Neural cell (in vitro differentiated cells): ENCODE measurements at regions not wholly inside any gene's neighbourhood (a gene's known extent, or its start where the extent isn't known, plus 50 kb on each side); places are given as distances from the start of the nearest gene placed in this dataset.

Experiments
- H2AFZ ChIP-seq: fragments of 200-600, 300-800 bp; sonication (generic), shearing (Covaris generic); 2 replicates; pipeline ENCODE4 v1.6.0; 2014; ENCODE audit warnings: low read depth, mild to moderate bottlenecking, antibody characterized with exemption, low read length, moderate library complexity
- H3F3A ChIP-seq: fragments of 200-600 bp; shearing (Covaris generic); 2 replicates; pipeline ENCODE4 v1.6.1; 2016; ENCODE audit warnings: mild to moderate bottlenecking, moderate library complexity, mixed read lengths, antibody characterized with exemption, low read length; ENCODE audit not compliant: insufficient read depth, poor library complexity, severe bottlenecking
- H3K27ac ChIP-seq: fragments of 200-600, 300-800 bp; sonication (generic), shearing (Covaris generic); 2 replicates; pipeline ENCODE4 v1.5.1; 2014; ENCODE audit warnings: mild to moderate bottlenecking, low read length, moderate library complexity
- H3K27me3 ChIP-seq: fragments of 300-800, 200-600 bp; sonication (generic), shearing (Covaris generic); 2 replicates; pipeline ENCODE4 v1.6.0; 2014; ENCODE audit warnings: mild to moderate bottlenecking, low read depth, low read length, moderate library complexity; ENCODE audit not compliant: insufficient read depth
- H3K36me3 ChIP-seq: fragments of 300-800, 200-600 bp; sonication (generic), shearing (Covaris generic); 2 replicates; pipeline ENCODE4 v1.5.1; 2014; ENCODE audit warnings: mild to moderate bottlenecking, antibody characterized with exemption, low read length, moderate library complexity; ENCODE audit not compliant: insufficient read depth
- H3K4me2 ChIP-seq: fragments of 300-800, 200-600 bp; sonication (generic), shearing (Covaris generic); 2 replicates; pipeline ENCODE4 v1.6.0; 2014; ENCODE audit warnings: mild to moderate bottlenecking, low read length
- H3K4me3 ChIP-seq: fragments of 300-800, 200-600 bp; sonication (generic), shearing (Covaris generic); 2 replicates; pipeline ENCODE4 v1.5.1; 2014; ENCODE audit warnings: mild to moderate bottlenecking, low read length, moderate library complexity
- H3K79me2 ChIP-seq: fragments of 200-600 bp; shearing (Covaris generic); replicated peaks from 2 replicates; pipeline ENCODE4 v1.6.0; 2014; ENCODE audit warnings: mild to moderate bottlenecking, low read length, moderate library complexity; ENCODE audit not compliant: insufficient read depth
- H3K9ac ChIP-seq: fragments of 300-800, 200-600 bp; sonication (generic), shearing (Covaris generic); 2 replicates; pipeline ENCODE4 v1.6.1; 2016; ENCODE audit warnings: mild to moderate bottlenecking, low read length, mixed read lengths
- H3K9me2 ChIP-seq: fragments of 200-600 bp; shearing (Covaris generic); 2 replicates; pipeline ENCODE4 v1.6.1; 2016; ENCODE audit warnings: mild to moderate bottlenecking, low read length, mixed read lengths; ENCODE audit not compliant: insufficient read depth
- H3K9me3 ChIP-seq: fragments of 200-600, 300-800 bp; sonication (generic), shearing (Covaris generic); 2 replicates; pipeline ENCODE4 v1.6.1; 2016; ENCODE audit warnings: mild to moderate bottlenecking, mixed run types, low read length, moderate library complexity, mixed read lengths
- H4K20me1 ChIP-seq: fragments of 200-600 bp; shearing (Covaris generic); 2 replicates; pipeline ENCODE4 v1.6.1; 2016; ENCODE audit warnings: mild to moderate bottlenecking, mixed run types; ENCODE audit not compliant: insufficient read depth
- CTCF ChIP-seq: fragments of 450-650 bp; IDR thresholded peaks from 2 replicates; pipeline ENCODE4 v1.5.1; 2014; ENCODE audit warnings: antibody characterized with exemption, mild to moderate bottlenecking, moderate library complexity; ENCODE audit not compliant: poor library complexity, severe bottlenecking
- EP300 ChIP-seq: fragments of 450-650 bp; conservative IDR thresholded peaks from 2 replicates; pipeline ENCODE4 v1.6.1; 2014; ENCODE audit warnings: antibody characterized with exemption, mild to moderate bottlenecking, moderate library complexity; ENCODE audit not compliant: poor library complexity, severe bottlenecking
- EZH2 ChIP-seq: fragments of 200-600, 300-800 bp; shearing (Covaris generic), sonication (generic); IDR thresholded peaks from 2 replicates; pipeline ENCODE4 v1.6.1; 2014; ENCODE audit warnings: antibody characterized with exemption, low read length, borderline replicate concordance, mild to moderate bottlenecking; ENCODE audit not compliant: insufficient read depth, poor library complexity, severe bottlenecking
- MXI1 ChIP-seq: fragments of 450-650 bp; conservative IDR thresholded peaks from 2 replicates; pipeline ENCODE4 v1.6.1; 2014; ENCODE audit warnings: antibody characterized with exemption, mild to moderate bottlenecking; ENCODE audit not compliant: poor library complexity, severe bottlenecking
- POLR2AphosphoS5 ChIP-seq: IDR thresholded peaks from 2 replicates; pipeline ENCODE4 v1.6.1; 2012
- RAD21 ChIP-seq: fragments of 450-650 bp; conservative IDR thresholded peaks from 2 replicates; pipeline ENCODE4 v1.6.1; 2014; ENCODE audit warnings: antibody characterized with exemption, mild to moderate bottlenecking, moderate library complexity
- SMC3 ChIP-seq: fragments of 450-650 bp; conservative IDR thresholded peaks from 2 replicates; pipeline ENCODE4 v1.6.1; 2014; ENCODE audit warnings: antibody characterized with exemption, mild to moderate bottlenecking, moderate library complexity; ENCODE audit not compliant: poor library complexity
- TAF1 ChIP-seq: IDR thresholded peaks from 2 replicates; pipeline ENCODE4 v1.6.1; 2012; ENCODE audit warnings: low read depth
- TF ChIP-seq, protein P1 (sequence below): IDR thresholded peaks from 2 replicates; pipeline ENCODE4 v1.6.1; 2012; ENCODE audit warnings: borderline replicate concordance

GRCh38 chr20:40813029-40813431 is 124.0 kb upstream of the MAFB start:
- H3K9ac ChIP-seq: no peak overlapping the region
- no peak overlapping the region for H3K4me2 ChIP-seq
- no peaks in the 10 kb centered on the region for H3K9me2 ChIP-seq
- TF ChIP-seq EZH2 (no peak), POLR2AphosphoS5 (no peak), EP300 (no peak), TAF1 (no peak), CTCF (no peak), SMC3 (no peak), MXI1 (no peak), RAD21 (no peak)
- TF ChIP-seq, protein P1, sequence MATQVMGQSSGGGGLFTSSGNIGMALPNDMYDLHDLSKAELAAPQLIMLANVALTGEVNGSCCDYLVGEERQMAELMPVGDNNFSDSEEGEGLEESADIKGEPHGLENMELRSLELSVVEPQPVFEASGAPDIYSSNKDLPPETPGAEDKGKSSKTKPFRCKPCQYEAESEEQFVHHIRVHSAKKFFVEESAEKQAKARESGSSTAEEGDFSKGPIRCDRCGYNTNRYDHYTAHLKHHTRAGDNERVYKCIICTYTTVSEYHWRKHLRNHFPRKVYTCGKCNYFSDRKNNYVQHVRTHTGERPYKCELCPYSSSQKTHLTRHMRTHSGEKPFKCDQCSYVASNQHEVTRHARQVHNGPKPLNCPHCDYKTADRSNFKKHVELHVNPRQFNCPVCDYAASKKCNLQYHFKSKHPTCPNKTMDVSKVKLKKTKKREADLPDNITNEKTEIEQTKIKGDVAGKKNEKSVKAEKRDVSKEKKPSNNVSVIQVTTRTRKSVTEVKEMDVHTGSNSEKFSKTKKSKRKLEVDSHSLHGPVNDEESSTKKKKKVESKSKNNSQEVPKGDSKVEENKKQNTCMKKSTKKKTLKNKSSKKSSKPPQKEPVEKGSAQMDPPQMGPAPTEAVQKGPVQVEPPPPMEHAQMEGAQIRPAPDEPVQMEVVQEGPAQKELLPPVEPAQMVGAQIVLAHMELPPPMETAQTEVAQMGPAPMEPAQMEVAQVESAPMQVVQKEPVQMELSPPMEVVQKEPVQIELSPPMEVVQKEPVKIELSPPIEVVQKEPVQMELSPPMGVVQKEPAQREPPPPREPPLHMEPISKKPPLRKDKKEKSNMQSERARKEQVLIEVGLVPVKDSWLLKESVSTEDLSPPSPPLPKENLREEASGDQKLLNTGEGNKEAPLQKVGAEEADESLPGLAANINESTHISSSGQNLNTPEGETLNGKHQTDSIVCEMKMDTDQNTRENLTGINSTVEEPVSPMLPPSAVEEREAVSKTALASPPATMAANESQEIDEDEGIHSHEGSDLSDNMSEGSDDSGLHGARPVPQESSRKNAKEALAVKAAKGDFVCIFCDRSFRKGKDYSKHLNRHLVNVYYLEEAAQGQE: no peak
- H3K9me3 ChIP-seq: no peaks in the 10 kb centered on the region
- H2AFZ ChIP-seq: no peak overlapping the region
- H3K27ac ChIP-seq: no peak overlapping the region
- H3K36me3 ChIP-seq: no peaks in the 10 kb centered on the region
- no peaks in the 10 kb centered on the region for H3K27me3 ChIP-seq
- H3F3A ChIP-seq: no peaks in the 10 kb centered on the region
- no peaks in the 10 kb centered on the region for H3K79me2 ChIP-seq
- H3K4me3 ChIP-seq: no peak overlapping the region
- H4K20me1 ChIP-seq: no peaks in the 10 kb centered on the region

DNA sequence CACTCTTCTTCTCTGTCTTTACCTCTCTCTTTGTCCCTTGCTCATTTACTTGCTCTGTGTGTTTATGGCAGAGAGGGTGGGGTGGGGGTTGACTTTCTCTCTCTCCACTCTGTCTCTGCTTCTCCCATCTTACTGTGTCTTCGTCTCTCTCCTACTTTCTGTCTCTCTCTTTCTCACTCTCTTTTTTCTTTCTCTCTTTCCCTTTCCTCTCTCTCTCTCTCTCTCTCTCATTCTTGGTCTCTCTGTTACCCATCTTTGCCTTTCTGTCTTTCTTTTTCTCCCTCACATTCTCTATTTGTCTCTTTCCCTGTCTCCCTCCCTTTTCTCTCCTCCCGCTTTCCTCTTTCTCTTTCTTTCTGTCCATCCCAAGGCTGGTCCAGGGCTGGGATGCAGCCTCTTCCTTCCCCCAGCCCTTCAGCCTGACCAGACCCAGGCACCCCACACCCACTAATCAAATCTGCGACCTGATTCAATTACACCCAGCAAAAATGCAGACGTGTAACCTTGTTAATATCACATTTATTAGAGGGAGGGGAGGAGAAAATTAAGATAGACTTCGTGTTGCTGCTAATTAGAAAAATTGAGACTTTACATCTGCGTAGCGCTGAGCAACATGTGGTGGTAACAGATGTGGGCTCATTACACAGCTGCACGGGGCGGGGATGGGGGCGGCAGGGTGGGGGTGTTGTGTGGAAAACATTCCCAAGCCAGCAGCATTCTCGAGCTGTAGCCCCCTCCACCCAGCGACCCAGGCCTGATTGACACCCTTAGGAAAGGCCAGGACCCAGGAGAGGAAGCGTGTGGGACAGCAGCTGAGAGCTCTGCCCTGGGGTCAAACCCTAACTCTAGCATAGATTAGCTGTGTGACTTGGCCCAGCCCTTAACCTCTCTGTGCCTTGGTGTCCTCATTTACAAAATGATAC is 124.9 kb upstream of the MAFB start:
- Histone ChIP-seq H3K36me3 (no peaks in the 10 kb centered on the region), H2AFZ (no peak overlapping the region), H3F3A (no peaks in the 10 kb centered on the region), H3K9me2 (no peaks in the 10 kb centered on the region), H3K9ac (no peak overlapping the region), H4K20me1 (no peaks in the 10 kb centered on the region), H3K27me3 (no peaks in the 10 kb centered on the region), H3K4me2 (no peak overlapping the region), H3K79me2 (no peaks in the 10 kb centered on the region), H3K9me3 (no peaks in the 10 kb centered on the region), H3K4me3 (no peak overlapping the region), H3K27ac (no peak overlapping the region)
- TF ChIP-seq, protein P1: no peak
- no peak for TF ChIP-seq CTCF
- TF ChIP-seq MXI1: no peak
- TF ChIP-seq TAF1: no peak
- TF ChIP-seq EP300: no peak
- no peak for TF ChIP-seq SMC3
- no peak for TF ChIP-seq POLR2AphosphoS5
- no peak for TF ChIP-seq RAD21
